GM18519 (cell line): ENCODE measurements at regions not wholly inside any gene's neighbourhood (a gene's known extent, or its start where the extent isn't known, plus 50 kb on each side); places are given as distances from the start of the nearest gene placed in this dataset.
"Not testable (repeated sequence)": the region's sequence is repeated elsewhere in the genome, so short reads cannot be mapped to it uniquely, and the experiment has no call there.

ENCODE experiments used
- ATAC-seq: cut with Tn5 transposase; IDR thresholded peaks from one replicate; pipeline ENCODE4 v1.9.1; 2021; ENCODE audit warnings: mild to moderate bottlenecking, moderate library complexity; ENCODE audit not compliant: unreplicated experiment, low FRiP score

GRCh38 chr7:19964246-19964645 is 190.8 kb upstream of the TMEM196 start:
- ATAC-seq, result no peak

- no peak for ATAC-seq
Measured at GRCh38 chr7:19963695-19964094, 190.3 kb upstream of the TMEM196 start.

- no peak for ATAC-seq
Measured at GRCh38 chr7:19958309-19958896, 185.0 kb upstream of the TMEM196 start.

GRCh38 chr7:19957664-19958063 is 184.2 kb upstream of the TMEM196 start:
- ATAC-seq, result no peak

GRCh38 chr7:19954166-19954565 is 180.7 kb upstream of the TMEM196 start:
- not testable (repeated sequence) for ATAC-seq

- not testable (repeated sequence) for ATAC-seq
Measured at GRCh38 chr7:19953411-19953810, 180.0 kb upstream of the TMEM196 start.

DNA sequence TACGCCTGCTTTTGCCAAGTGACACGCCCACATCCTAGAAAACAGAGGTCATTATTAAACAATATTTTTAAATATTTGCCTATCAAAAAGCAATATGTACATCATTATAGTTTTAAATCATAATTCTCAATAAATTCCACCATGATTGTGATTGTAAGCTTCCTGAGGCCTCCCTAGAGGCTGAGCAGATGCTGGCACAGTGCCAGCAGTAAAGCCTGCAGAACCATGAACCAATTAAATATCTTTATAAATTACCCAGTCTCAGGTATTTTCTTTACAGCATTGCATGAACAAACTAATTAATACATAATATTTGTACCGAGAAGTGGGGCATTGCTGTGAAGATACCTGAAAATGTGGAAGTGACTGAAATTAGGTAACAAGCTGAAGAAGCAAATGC is 174.7 kb upstream of the TMEM196 start:
- ATAC-seq, result no peak

DNA sequence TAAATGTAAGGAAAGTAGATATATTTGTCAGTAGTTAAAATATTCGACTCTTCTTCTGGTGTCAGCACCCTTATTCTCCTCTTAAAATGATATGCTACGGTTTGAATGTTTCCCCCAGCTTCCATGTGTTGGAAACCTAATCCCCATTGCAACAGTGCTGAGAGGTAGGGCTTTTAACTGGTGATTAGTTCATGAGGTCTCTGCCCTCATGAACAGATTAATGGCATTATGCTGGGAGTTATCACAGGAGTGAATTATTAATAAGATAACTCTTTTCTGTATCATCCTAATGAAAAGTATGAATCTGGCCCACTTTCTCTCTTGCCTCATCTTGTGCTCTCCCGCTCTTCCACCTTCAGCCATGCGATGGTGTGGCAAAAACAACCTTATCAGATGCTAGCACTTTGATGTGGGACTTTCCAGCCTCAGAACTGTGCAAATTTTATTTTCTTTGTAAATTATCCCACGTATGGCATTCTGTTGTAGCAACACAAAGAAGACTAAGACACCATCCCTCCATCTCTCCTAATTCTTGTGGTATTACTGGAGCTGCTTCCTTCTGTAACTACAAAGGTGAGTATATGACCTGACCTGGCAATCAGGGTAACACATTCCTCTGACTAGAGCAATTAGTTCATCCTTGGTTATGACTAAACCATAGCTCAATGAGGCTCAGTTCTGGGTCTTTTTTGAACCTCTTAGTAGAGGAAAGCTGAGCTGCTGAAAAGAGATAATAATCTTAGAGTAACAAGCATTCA is 171.1 kb upstream of the TMEM196 start:
- ATAC-seq, result no peak

DNA sequence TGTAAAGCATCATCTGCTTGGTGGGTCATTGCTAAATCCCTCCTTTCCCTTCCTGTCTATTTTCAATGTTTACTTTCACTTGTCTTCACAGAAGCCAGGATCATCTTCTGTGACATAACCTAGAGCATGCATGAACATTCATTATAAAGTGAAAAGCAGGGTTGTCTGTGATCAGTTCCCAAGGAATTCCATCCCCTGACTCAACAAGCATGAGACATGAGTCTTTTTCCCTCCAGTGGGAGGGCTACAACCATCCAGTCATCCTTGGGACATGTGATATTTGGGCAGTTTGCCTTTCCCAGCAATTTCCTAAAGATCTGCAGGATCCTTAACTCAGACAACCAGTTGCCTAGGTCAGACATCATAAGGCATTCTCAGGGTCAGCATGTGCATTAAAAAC is 166.3 kb upstream of the TMEM196 start:
- ATAC-seq, result no peak

DNA sequence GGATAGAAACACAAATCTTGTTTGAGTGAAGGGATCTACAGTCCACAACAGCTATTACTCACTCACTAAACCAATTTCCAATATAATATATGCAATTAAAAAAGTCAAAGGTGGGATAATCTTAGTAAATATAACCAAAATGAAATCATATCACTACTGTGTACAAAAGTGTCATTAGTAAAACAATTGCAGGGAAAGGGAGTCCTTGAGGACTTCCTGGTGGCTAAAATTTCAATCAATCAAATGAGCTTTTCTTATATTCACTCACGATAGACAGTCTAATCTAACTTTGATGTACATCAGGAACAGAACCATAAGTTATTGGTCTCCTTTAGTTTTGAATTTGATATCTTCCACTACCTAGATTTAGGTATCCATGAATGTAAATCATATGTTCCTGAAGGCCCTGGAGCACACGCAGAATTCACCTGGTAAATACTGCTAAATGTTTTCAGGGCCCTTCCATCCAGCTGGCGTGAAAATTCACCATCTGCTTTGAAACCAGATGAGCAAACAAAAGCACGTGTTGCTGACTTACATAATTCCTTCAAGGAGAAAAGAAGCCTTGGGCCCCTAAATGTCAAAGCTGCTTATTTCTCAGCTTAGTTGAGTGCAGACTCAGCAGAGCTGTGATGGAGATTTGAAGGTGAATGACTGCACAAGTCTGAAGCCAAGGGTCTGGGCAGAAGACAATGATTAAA is 159.3 kb upstream of the TMEM196 start:
- no peak for ATAC-seq

DNA sequence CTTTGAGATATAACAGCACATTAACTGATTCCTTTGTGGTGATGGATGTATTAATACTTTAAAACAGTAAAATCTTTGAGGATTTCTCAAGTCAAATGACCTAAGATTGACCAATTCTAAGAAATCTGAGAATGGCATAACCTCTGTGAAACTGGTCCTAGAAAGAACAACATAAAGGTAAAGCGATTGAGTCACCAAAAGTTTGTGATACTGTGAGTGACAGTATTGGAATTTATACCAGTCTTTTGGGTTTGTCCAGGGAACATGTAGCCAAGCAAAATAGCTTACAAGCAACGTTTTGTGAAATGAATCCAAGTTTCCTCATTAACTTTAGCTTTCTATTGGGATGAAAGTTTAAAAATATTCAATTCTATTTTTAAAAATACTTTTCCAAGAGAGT is 157.4 kb upstream of the TMEM196 start:
- no peak for ATAC-seq

DNA sequence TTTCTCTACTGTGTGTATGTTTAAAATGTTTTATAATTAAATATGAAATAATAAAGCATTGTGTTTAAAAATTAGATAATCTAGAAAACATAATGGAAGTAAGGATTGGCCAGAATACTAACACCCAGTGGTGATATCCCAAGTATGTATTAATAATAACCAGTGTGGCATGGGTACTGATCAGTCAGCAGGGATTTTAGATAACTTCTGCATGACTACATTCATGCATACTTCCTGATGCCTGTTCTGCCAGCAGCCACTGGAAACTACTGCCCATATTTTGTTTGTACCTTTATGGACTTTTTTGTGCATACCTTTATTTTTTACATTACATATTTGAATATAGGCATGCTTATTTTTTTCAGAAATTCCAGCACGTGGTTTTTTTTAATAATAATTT is 156.6 kb upstream of the TMEM196 start:
- ATAC-seq, result no peak

- peak; percentile 98 for ATAC-seq
Measured at GRCh38 chr7:19928247-19928646, 154.8 kb upstream of the TMEM196 start.

DNA sequence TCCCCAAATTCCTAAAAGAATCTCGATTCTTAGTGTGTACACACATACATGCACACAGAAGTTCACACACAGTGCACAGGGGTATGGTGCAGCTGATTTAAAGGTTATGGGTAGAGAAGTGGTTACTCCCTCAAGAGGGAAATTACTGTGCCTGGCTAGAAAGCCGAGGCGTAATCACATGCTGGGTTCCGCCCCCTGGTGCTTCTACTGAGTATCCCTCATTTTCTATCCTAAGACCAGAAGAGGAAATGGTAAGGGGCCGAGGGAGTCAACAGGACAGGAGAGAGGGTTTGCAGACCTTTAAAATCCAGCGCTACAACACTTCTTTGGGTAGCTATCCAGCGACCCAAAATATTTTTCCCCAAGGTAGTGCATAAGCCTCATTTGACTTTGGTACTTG is 147.3 kb upstream of the TMEM196 start:
- no peak for ATAC-seq

DNA sequence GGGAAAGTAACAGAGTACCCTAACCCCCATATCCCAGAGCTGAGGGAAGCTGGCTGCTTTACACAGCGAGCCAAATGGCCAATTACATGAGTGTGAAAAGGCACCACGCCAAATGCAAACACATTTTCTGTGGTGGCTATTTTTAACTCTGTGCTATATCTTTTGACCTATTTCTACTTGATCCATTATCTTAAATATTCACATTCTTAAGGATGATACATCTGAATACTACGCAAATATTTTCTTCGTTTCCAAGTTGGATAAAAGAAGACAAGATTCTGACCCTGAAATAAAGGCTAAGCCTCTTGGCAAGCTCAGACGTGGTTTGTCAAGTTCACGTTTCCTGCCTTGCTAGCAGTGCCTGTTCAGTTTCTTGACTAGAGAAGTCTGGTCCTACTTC is 146.7 kb upstream of the TMEM196 start:
- no peak for ATAC-seq

DNA sequence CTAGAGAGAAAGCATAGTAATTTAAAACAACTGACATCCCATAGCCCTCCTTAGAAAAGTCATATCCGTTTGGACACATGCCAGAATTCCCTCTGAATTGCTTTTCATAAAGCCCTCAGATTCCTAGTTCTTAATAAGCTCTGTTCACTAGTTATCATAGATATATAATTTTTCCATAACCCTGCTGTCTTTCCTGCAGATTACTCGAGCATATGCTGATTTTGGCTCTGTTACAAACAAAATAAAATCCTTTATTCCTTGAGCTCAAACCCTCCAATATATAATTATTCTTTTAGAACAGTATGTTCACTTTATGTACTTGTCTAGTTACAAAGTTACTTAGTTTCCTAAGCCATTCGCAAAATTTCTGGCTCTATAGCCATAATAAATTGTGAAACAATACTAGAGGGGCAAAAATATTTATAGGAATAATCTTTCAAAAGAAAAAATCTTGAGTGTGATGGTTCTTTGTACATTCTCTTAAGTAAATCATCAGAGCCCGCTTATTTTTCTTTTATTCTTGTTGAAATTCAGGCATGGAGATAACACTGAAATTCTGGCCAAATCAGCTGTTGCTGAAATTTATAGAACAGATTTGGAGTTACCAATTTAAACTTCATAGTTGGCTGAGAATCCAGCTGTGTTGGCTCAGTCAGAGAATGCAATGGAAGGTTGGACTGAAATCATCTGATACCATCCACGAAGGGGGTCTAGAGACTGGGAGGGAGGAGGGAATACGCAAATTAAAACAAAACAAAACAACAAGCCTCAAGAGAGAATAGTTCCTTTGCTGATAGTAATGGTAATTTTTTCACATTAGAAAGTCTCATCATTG is 146.1 kb upstream of the TMEM196 start:
- no peak for ATAC-seq

DNA sequence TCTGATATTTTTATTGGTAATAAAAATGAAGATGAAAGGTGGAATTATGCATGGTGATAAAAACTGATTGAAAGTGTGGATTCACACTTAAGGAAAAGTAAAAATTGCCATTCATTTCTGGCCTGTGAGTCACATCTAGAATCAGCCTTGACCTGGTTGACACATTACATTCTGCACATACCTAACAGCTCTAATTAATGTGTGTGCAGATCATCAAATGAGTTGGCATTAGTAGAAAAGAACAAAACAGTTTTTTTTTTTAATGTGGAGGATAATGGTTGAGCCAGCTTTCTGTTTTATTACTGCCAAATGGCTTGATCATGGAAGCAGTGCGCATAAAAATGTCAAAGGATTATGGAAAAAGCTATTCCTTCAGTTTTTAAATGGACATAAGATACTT is 142.6 kb upstream of the TMEM196 start:
- ATAC-seq, result peak; percentile 48

GRCh38 chr7:19915596-19915995 is 142.2 kb upstream of the TMEM196 start:
- no peak for ATAC-seq

DNA sequence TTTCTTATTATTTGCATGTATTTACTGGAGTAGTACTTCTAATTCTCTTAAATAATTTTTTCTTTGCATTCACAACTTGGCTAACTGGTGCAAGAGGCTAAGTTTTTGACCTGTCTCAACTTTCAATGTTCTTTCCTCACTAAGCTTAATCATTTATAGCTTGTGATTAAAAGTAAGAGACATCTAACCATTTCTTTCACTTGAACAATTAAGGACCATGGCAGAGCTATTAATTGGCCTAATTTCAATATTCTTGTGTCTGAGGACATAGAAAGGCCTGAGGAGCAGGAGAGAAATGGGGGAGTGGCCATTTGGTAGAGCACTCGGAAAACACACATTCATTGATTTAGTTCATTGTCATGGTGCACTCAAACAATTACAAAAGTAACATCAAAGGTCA is 141.4 kb upstream of the TMEM196 start:
- ATAC-seq, result no peak

- ATAC-seq, result no peak
Measured at GRCh38 chr7:19900118-19900517, 126.7 kb upstream of the TMEM196 start.

GRCh38 chr7:19899529-19899928 is 126.1 kb upstream of the TMEM196 start:
- no peak for ATAC-seq
